Head of caudate nucleus (tissue), 42 donors: ENCODE measurements at regions not wholly inside any gene's neighbourhood (a gene's known extent, or its start where the extent isn't known, plus 50 kb on each side); places are given as distances from the start of the nearest gene placed in this dataset.
A peak's percentile ranks its signal among the peaks of the same experiment; 100 is the strongest.

Experiments used
- DNase-seq, 42 donors: peaks; one replicate each; pipeline versions ENCODE4 v3.0.0 to v3.0.0-alpha.2; 2020 to 2021; ENCODE audit warnings: mixed read lengths in 7 of 42
- intact Hi-C: fragments of 100-400 bp; cut with DNase I; formaldehyde crosslinking; loops from one replicate; pipeline ENCODE4 v1.15.0; 2022

GRCh38 chr10:60576130-60577069 lies 186.7 kb upstream of the ANK3 start:
- no peak for DNase-seq
- intact Hi-C loops, result no loop called here

GRCh38 chr10:60575105-60575504 lies 185.4 kb upstream of the ANK3 start:
- intact Hi-C loops, result no loop called here

DNA sequence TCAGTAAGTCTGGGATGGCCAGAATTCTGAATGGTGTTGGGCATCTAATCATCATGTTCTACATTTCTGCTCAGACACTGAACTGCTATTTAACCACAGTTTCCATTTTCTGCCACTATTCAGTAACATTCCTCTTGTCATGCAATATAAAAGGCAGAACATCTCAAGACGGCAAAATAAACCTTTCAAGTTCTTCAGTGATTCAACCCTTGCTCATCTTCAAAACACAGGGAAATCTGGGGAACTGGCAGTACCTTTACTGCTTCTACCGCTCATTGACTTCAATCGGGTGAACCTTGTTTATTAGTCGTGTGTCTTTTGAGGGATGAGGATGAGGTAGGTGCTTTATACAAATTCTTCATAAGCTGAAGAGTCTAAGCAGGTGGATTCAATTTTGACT lies 184.7 kb upstream of the ANK3 start:
- intact Hi-C loops, result no loop called here

More at GRCh38 chr10:60575105-60575504, 185.4 kb upstream of the ANK3 start:
- no peak for DNase-seq

DNA sequence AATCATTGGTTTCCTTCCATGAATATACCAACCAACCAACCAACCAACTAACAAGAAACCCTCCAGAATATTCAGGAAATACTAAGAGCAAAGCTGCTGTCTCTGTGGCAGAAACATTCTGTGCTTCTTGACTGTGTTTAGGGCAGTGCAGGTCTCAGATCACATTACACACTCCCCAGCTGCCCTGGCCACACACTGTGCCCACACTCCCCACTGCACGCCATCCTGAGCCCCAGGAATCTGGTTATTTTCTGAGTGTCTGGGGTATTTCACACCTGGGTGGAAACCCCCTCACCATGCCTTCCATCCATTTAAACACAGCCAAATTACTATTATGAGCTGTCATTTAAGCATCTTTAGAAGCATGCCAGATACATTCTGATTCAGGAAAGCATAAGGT lies 183.7 kb upstream of the ANK3 start:
- DNase-seq, result peak in 15 of 42 donors; percentile 13 to 53 (median 25)
- intact Hi-C loops, result no loop called here

More for the DNA sequence above, 184.7 kb upstream of the ANK3 start:
- DNase-seq, result no peak

- peak; percentile 30 to 90 (median 68) for DNase-seq
- intact Hi-C loops, result no loop called here
Measured at GRCh38 chr10:60572511-60573194, 183.0 kb upstream of the ANK3 start.

DNA sequence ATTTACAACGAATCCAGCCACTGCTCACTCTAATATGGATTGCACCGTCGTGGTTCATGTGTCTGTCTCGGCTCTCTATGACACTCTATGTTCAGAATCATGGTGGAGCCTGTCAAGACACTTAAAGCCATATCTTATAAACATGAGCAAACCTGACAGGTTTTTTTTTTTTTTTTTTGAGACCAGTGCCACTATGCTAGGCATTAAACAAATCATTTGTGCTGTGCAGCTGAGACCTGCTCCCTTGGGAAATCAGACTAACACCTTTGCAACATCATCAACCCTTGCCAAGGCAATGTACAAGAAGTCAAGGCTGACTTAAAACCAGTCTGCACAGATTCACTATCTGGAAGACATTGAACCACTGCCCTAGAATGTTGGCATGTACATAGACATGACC lies 181.2 kb upstream of the ANK3 start:
- peak in 6 of 42 donors; percentile 6 to 49 (median 22) for DNase-seq
- intact Hi-C loops, result no loop called here

GRCh38 chr10:60570272-60570865 lies 180.7 kb upstream of the ANK3 start:
- intact Hi-C loops, result no loop called here
- peak in 30 of 42 donors; percentile 19 to 78 (median 47) for DNase-seq

DNA sequence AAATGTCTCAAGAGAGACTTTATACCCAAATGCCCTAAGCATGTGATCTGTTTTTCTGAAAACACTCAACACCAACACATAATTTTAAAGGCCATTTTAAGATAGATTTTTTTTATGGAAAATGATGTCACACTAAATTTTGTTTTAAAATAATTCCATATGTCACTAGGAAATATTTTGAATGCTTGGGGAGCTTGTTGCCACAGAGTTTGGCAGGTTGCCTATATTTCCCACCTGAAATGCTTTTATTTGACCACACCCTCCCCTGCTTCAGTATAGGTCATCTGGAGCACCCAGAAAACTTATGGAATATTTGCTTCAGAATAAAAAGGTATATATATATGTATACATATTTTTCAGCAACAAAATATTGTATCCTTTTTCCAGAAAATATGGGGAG lies 180.0 kb upstream of the ANK3 start:
- intact Hi-C loops, result loop anchor here (10.0 kb wide), 1 partner anchor 125 kb away; no protein-coding TSS in a partner anchor
- DNase-seq, result no peak

GRCh38 chr10:60566096-60566495 lies 176.4 kb upstream of the ANK3 start:
- intact Hi-C loops, result loop anchor here (10.0 kb wide), 1 partner anchor 121 kb away; no protein-coding TSS in a partner anchor
- DNase-seq, result no peak

- DNase-seq, result no peak
- intact Hi-C loops, result loop anchor here (10.0 kb wide), 1 partner anchor 121 kb away; no protein-coding TSS in a partner anchor
Measured at GRCh38 chr10:60565492-60565891, 175.8 kb upstream of the ANK3 start.

- no peak for DNase-seq
- intact Hi-C loops, result loop anchor here (10.0 kb wide), 1 partner anchor 120 kb away; no protein-coding TSS in a partner anchor
Measured at GRCh38 chr10:60564475-60564874, 174.8 kb upstream of the ANK3 start.

DNA sequence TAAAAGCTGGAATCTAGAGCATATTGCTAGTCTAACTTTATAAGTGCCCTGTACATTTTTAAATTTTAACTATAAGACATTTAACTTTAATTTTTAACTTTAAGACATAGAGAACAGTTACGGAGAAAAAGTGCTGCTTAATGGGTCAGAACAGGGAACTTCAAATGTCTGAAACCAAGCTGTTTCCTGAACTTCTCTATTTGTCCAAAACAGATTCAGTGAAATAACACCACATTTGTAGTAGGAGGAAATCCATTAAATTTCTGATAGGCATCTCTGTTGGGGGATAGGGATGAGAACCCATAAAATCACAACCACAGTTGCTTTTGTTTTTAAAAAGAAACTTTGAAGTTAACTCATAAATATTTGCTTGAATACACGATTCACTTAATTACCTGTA lies 170.8 kb upstream of the ANK3 start:
- no peak for DNase-seq
- intact Hi-C loops, result loop anchor here (10.0 kb wide), 1 partner anchor 116 kb away; no protein-coding TSS in a partner anchor

DNA sequence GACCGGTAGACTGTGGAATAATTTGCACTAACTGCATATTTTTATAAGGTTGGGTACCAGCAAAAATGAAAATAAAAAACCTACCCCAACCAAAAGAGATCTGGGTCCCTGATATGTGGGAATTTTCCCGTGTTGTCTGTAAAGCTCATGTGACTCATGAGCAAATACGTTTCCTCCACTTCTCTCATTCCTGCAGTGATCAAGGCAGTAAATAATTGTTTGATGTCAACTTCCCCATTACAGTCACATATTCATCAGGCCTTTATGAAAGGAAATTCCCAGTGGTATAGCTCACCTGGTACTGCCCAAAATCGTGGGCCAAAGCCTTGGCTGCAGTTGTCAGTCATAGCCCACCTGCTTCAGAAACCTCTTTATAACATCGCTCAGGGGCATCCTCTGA lies 166.0 kb upstream of the ANK3 start:
- intact Hi-C loops, result no loop called here

DNA sequence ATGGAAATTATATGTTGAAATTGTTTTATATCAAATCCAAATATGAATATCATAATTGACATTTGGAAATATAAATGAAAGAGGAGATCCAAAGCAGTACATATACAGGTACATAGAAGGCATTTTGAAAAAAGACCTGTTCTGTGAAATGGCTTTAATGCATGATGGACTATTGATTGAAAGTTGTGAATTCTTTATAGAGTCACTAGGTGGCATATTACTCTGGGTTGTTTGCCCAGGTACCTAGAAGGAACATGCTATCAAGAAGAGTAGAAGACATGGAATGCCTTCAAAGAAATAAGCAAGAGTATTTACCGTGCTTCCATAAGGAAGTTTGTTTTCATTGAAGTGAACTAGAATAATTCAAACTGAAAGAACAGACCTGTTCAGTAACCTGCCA lies 160.0 kb upstream of the ANK3 start:
- intact Hi-C loops, result no loop called here
- no peak for DNase-seq

More for the DNA sequence above, 166.0 kb upstream of the ANK3 start:
- DNase-seq, result no peak

DNA sequence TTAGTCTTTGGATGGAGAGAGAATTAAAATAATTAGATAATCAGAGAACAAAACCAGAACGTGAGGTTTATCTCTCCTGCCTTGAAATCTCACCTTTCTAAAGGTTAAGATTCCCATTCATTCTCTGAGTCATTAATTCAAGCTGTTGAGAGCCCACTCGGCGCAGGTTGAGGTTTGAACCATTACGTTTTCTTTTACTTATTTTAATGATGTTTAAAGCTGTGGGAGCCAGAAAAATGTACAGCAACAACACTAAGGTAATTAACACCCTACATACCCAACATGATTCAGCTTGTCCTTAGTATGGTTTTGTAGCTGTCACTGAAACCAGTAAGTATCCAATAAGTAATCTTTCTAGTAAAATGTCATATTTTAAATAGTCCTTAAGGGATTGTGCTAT lies 153.0 kb upstream of the ANK3 start:
- no peak for DNase-seq
- intact Hi-C loops, result no loop called here

DNA sequence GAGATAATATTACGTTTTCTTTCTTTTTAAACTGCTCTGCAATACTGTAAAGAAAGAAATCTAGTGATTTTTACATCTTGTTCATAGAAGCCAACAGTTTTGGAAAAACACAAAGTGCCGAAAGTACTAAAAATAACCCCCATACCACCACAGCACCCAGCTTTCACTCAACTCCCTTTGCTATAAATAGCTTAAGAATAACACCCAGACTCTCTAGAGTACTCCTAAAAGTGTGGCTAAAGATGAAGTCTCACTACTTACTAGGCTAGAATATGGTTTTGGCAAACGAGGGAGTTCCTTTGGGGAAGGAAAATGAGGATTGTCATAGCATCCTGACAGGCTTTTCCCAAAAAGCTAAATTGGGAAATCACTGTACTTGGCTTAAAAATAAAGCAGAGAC lies 151.8 kb upstream of the ANK3 start:
- no peak for DNase-seq
- intact Hi-C loops, result no loop called here

- no peak for DNase-seq
- intact Hi-C loops, result no loop called here
Measured at GRCh38 chr10:60537697-60538096, 148.0 kb upstream of the ANK3 start.

- DNase-seq, result peak in 1 of 42 donors; percentile 52
- intact Hi-C loops, result no loop called here
Measured at GRCh38 chr10:60536529-60537114, 146.9 kb upstream of the ANK3 start.

DNA sequence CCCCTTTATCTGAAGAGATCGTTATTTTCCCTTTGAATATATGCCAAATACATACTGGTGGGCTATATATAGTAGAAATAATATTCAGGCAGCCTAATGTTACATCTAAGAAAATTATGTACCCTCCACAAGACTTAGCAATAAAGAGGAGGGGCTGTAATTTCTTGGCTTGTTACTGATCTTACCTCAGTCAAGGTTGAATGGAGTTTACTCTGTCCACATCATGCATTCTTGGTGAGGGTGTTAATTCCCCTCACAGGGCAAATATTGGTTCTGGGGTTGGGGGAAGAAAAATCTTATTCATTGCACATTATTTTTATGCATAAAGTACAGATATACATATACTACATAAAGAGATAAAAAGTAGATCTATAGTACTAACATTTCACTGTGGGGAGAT lies 145.8 kb upstream of the ANK3 start:
- intact Hi-C loops, result no loop called here
- DNase-seq, result no peak
